CD14-positive monocyte (primary cell): ENCODE measurements at regions not wholly inside any gene's neighbourhood (a gene's known extent, or its start where the extent isn't known, plus 50 kb on each side); places are given as distances from the start of the nearest gene placed in this dataset.

Experiments used
- DNase-seq, 3 donors: peaks; one replicate each; pipeline ENCODE4 v3.0.0-alpha.2; 2011 to 2022
- H2AFZ ChIP-seq: 2 replicates; pipeline ENCODE4 v1.6.0; 2012; ENCODE audit warnings: mild to moderate bottlenecking, low read depth, low read length, inconsistent platforms; ENCODE audit not compliant: insufficient read depth, poor library complexity, severe bottlenecking
- H3K27ac ChIP-seq, 2 donors: 1 replicate in 1 of 2; 2 replicates in 1 of 2; pipeline ENCODE4 v1.5.1; 2012 to 2013; ENCODE audit warnings: low read length in 2 of 2, control low read depth in 1 of 2, inconsistent platforms in 1 of 2, low read depth in 1 of 2, mild to moderate bottlenecking in 1 of 2
- H3K27me3 ChIP-seq, 2 donors: one replicate each; pipeline versions ENCODE4 v1.6.0 to v1.6.1; 2011 to 2013; ENCODE audit warnings: low read length in 2 of 2; ENCODE audit not compliant: control insufficient read depth in 2 of 2, insufficient read depth in 2 of 2
- H3K36me3 ChIP-seq, 2 donors: replicated peaks in 1 of 2; 1 replicate in 1 of 2; 2 replicates in 1 of 2; pipeline versions ENCODE4 v1.5.1 to v1.6.1; 2012 to 2013; ENCODE audit warnings: low read length in 2 of 2, control low read depth in 1 of 2, inconsistent platforms in 1 of 2, mild to moderate bottlenecking in 1 of 2; ENCODE audit not compliant: insufficient read depth in 2 of 2, control insufficient read depth in 1 of 2
- H3K4me1 ChIP-seq, 2 donors: 1 replicate in 1 of 2; 2 replicates in 1 of 2; pipeline versions ENCODE4 v1.5.1 to v1.6.1; 2012 to 2013; ENCODE audit warnings: low read length in 2 of 2, control low read depth in 1 of 2, inconsistent platforms in 1 of 2, mild to moderate bottlenecking in 1 of 2, moderate library complexity in 1 of 2; ENCODE audit not compliant: insufficient read depth in 2 of 2, control insufficient read depth in 1 of 2
- H3K4me2 ChIP-seq: replicated peaks from 2 replicates; pipeline ENCODE3; 2012; ENCODE audit warnings: low read length, moderate library complexity, mild to moderate bottlenecking; ENCODE audit not compliant: poor library complexity, severe bottlenecking; ENCODE audit errors: extremely low read depth
- H3K4me3 ChIP-seq, 3 experiments: fragments of 200-600 bp in 1 of 3; sonication (generic) in 1 of 3; replicated peaks in 1 of 3; 1 replicate in 2 of 3; 2 replicates in 1 of 3; pipeline ENCODE4 v1.5.1; 2011 to 2013; ENCODE audit warnings: low read length in 3 of 3, mild to moderate bottlenecking in 3 of 3, control low read depth in 2 of 3, low read depth in 2 of 3, inconsistent platforms in 1 of 3, moderate library complexity in 1 of 3
- H3K79me2 ChIP-seq: 2 replicates; pipeline ENCODE4 v1.6.0; 2012; ENCODE audit warnings: mild to moderate bottlenecking, control low read depth, inconsistent platforms, low read length, moderate library complexity; ENCODE audit not compliant: insufficient read depth
- H3K9ac ChIP-seq: 2 replicates; pipeline ENCODE4 v1.6.0; 2017; ENCODE audit warnings: low read length, mild to moderate bottlenecking; ENCODE audit not compliant: insufficient read depth, poor library complexity, severe bottlenecking
- H3K9me3 ChIP-seq, 2 donors: replicated peaks in 1 of 2; 1 replicate in 1 of 2; 2 replicates in 1 of 2; pipeline versions ENCODE4 v1.5.1 to v1.6.1; 2012 to 2013; ENCODE audit warnings: low read length in 2 of 2, control low read depth in 1 of 2; ENCODE audit not compliant: control insufficient read depth in 1 of 2, insufficient read depth in 1 of 2
- H4K20me1 ChIP-seq: 2 replicates; pipeline ENCODE4 v1.6.0; 2012; ENCODE audit warnings: mild to moderate bottlenecking, low read length, control low read depth, moderate library complexity; ENCODE audit not compliant: insufficient read depth
- H3K27ac Mint-ChIP-seq, 7 donors: one replicate each; pipeline ENCODE4 v1.8.0; 2020; ENCODE audit warnings: mild to moderate bottlenecking in 7 of 7, mixed read lengths in 7 of 7, moderate library complexity in 6 of 7, inconsistent platforms in 2 of 7
- H3K27me3 Mint-ChIP-seq, 3 donors: one replicate each; pipeline ENCODE4 v1.8.0; 2021 to 2022; ENCODE audit warnings: low read depth in 3 of 3, mild to moderate bottlenecking in 3 of 3, mixed read lengths in 3 of 3, moderate library complexity in 3 of 3, inconsistent platforms in 1 of 3
- H3K36me3 Mint-ChIP-seq, 2 donors: one replicate each; pipeline ENCODE4 v1.8.0; 2020; ENCODE audit warnings: mixed read lengths in 2 of 2, inconsistent platforms in 1 of 2, mild to moderate bottlenecking in 1 of 2
- H3K4me1 Mint-ChIP-seq: one replicate; pipeline ENCODE4 v1.8.0; 2020; ENCODE audit warnings: mild to moderate bottlenecking, mixed read lengths
- H3K4me3 Mint-ChIP-seq, 2 donors: one replicate each; pipeline ENCODE4 v1.8.0; 2020; ENCODE audit warnings: mild to moderate bottlenecking in 2 of 2, mixed read lengths in 2 of 2, moderate library complexity in 1 of 2
- H3K9me3 Mint-ChIP-seq, 7 donors: one replicate each; pipeline ENCODE4 v1.8.0; 2020 to 2022; ENCODE audit warnings: mixed read lengths in 7 of 7, mild to moderate bottlenecking in 6 of 7, moderate library complexity in 6 of 7, inconsistent platforms in 2 of 7
- WGBS: methylation state at CpG from one replicate; pipeline ENCODE4 v1.1.5; 2013; ENCODE audit warnings: missing lambda C conversion rate; ENCODE audit not compliant: insufficient coverage; 5-methylcytosine and 5-hydroxymethylcytosine counted together
- intact Hi-C, 2 donors: fragments of 100-400 bp; cut with micrococcal nuclease; formaldehyde crosslinking; loops; one replicate each; pipeline versions ENCODE4 v1.15.0 to v1.15.1; 2023
- TF ChIP-seq, protein P1 (sequence below): fragments of 200-600 bp; IDR thresholded peaks from one replicate; pipeline ENCODE4 v1.8.0; 2022; ENCODE audit warnings: antibody characterized with exemption, mild to moderate bottlenecking

DNA sequence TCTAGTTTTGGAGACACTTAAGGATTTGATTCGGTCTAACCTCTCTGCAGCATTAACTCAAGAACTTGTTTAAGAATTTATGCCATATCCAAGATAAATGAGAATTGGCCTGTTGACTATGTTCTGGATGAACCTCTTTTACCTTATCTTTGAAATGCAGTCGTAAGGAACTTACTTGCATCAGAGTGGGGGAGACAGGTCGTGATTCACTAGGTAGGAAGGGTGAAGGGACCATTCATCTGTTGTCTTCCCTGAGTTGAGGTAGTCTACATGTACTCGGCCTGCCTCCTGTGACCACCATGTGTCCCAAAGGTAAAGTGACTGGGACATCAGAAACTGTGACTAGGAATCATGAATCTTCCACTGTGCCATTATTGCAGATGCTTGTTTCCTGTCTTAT, 248.0 kb upstream of the P2RY1 start:
- H3K9me3 ChIP-seq = no peaks in the 10 kb centered on the region
- no peaks in the 10 kb centered on the region for H3K27me3 ChIP-seq
- H3K4me1 ChIP-seq = no peaks in the 10 kb centered on the region
- DNase-seq = no peak
- no peaks in the 10 kb centered on the region for H3K36me3 ChIP-seq
- intact Hi-C loops = no loop called here
- 100% methylated on average over 2 of the region's 4 CpGs for WGBS
- peaks cover 0 to 4% (median 0%) of the 10 kb centered on the region in 7 donors for H3K9me3 Mint-ChIP-seq
- TF ChIP-seq, protein P1, sequence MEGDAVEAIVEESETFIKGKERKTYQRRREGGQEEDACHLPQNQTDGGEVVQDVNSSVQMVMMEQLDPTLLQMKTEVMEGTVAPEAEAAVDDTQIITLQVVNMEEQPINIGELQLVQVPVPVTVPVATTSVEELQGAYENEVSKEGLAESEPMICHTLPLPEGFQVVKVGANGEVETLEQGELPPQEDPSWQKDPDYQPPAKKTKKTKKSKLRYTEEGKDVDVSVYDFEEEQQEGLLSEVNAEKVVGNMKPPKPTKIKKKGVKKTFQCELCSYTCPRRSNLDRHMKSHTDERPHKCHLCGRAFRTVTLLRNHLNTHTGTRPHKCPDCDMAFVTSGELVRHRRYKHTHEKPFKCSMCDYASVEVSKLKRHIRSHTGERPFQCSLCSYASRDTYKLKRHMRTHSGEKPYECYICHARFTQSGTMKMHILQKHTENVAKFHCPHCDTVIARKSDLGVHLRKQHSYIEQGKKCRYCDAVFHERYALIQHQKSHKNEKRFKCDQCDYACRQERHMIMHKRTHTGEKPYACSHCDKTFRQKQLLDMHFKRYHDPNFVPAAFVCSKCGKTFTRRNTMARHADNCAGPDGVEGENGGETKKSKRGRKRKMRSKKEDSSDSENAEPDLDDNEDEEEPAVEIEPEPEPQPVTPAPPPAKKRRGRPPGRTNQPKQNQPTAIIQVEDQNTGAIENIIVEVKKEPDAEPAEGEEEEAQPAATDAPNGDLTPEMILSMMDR = no peak
- H3K4me1 Mint-ChIP-seq = no peaks in the 10 kb centered on the region
- H3K4me2 ChIP-seq = no peak overlapping the region
- H3K36me3 Mint-ChIP-seq = no peaks in the 10 kb centered on the region
- H3K27ac ChIP-seq = no peak overlapping the region
- H3K27ac Mint-ChIP-seq = no peak overlapping the region
- no peaks in the 10 kb centered on the region for H4K20me1 ChIP-seq
- no peak overlapping the region for H3K4me3 ChIP-seq
- no peak overlapping the region for H3K9ac ChIP-seq
- H2AFZ ChIP-seq = no peak overlapping the region
- H3K79me2 ChIP-seq = no peaks in the 10 kb centered on the region
- peaks cover 0 to 2% (median 0%) of the 10 kb centered on the region in 3 donors for H3K27me3 Mint-ChIP-seq
- H3K4me3 Mint-ChIP-seq = no peak overlapping the region

DNA sequence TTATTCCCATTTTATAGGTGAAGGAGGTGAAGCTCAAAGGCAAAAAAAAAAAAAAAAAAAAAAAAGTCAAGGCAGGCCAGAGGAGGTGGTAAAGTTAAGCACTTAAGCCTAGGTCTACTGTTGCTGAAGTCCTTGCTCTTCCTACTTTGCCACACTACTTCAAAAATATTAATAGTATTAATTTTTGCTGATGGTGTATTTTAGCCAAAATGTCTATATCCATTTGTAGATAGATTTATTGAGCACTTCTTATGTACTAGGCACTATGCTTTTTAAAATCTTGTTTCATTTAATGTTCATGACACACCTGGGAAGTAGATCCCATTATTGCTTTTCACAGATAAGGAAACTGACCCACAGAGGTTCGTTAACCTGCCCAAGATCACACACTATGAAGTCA, 247.1 kb upstream of the P2RY1 start:
- H3K36me3 Mint-ChIP-seq = no peaks in the 10 kb centered on the region
- H3K27ac Mint-ChIP-seq = no peak overlapping the region
- Histone ChIP-seq H4K20me1 (no peaks in the 10 kb centered on the region), H3K36me3 (no peaks in the 10 kb centered on the region), H3K27ac (no peak overlapping the region), H3K4me2 (no peak overlapping the region), H3K9me3 (no peaks in the 10 kb centered on the region), H3K4me1 (no peaks in the 10 kb centered on the region), H3K9ac (no peak overlapping the region), H3K79me2 (no peaks in the 10 kb centered on the region), H3K27me3 (no peaks in the 10 kb centered on the region), H2AFZ (no peak overlapping the region), H3K4me3 (no peak overlapping the region)
- peaks cover 0 to 2% (median 0%) of the 10 kb centered on the region in 3 donors for H3K27me3 Mint-ChIP-seq
- H3K4me3 Mint-ChIP-seq = no peak overlapping the region
- DNase-seq = no peak
- H3K4me1 Mint-ChIP-seq = no peaks in the 10 kb centered on the region
- intact Hi-C loops = no loop called here
- peaks cover 0 to 4% (median 0%) of the 10 kb centered on the region in 7 donors for H3K9me3 Mint-ChIP-seq
- TF ChIP-seq, protein P1 = no peak
- WGBS = no CpG with 5 or more reads among the region's 1 CpG
